Ammon's horn (tissue), 1 donor: ENCODE measurements at regions not wholly inside any gene's neighbourhood (a gene's known extent, or its start where the extent isn't known, plus 50 kb on each side); places are given as distances from the start of the nearest gene placed in this dataset.

Experiments used
- DNase-seq: peaks from one replicate; pipeline ENCODE4 v3.0.0-alpha.2; 2016; ENCODE audit warnings: low spot score

DNA sequence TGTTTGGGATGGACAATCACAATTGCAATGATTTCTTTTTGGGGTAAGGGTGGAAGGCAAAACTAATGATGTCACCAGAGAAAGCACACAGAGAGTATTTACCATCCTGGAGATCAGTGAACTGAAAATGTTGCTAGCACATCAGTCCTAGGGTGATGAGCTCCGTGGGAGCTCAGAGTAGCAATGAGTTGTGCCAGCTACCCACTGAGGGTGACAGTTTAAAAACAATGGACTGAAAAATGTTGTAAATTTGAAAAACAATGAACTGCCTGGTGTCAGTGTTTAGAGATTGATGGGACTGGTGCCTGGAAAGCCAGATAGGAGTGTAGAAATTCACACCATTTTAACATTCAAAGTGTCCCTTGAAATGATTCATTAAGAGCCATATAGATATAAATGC is 198.5 kb downstream of the ATP23 start:
- DNase-seq: no peak

DNA sequence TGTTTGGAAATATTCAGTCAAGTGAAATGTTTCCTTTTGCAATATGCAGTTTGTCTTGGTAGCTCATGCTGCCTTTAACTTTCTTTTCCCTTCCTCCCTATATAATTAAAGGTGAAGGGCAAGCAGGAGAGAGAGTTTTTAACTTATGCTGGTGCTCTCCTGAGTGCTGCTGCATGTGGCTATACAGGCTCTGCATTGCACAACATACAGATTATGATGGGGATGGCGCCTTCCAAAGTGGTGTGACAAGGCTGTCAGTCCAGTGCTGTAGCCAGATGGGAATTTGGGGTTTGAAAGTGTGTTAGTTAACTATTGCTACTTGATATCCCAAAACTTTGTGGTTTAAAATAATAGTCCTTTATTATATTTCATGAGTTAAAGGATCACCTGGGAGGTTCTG is 199.0 kb downstream of the ATP23 start:
- DNase-seq: no peak

DNA sequence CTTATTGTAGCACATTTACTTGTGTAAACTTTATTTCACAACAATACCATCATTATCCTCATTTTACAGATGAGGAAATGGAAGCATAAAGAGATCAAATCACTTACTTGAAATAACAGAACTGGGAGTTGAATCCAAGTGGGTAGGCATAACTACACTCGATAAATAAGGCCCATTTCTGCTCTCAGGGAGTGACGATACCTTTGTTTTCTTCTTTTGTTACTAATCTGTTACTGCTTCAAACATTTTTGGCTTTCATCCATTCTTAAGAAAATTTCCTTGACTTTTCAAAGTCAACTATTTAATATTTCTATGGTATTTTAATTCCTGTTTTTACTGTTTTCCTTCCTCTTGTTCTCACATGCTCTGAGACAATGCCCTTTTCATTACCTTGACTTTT is 201.6 kb downstream of the ATP23 start:
- no peak for DNase-seq

DNA sequence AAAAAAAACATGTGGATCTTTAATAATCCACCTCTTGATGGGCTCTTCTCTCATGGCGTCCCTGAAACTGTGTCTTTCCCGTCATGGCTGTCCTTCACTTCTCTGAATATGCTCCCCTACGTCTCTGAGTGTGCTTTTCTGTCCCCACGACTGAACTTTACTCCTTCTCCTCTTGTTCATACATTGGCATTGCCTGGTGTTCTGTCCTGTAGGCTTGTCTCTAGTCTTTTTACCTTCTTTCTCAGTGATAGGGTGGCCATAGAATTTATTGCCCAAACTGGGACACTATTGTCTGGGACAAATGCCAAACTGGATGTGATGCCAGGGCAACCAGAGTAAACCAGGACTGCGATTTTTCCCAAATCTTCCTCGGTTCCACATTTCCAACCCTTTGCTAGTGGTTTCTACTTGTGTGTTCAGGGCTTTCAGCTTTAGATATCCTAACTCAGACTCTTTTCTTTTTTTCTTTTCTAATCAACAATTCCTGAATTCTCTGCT is 202.2 kb downstream of the ATP23 start:
- DNase-seq: no peak

DNA sequence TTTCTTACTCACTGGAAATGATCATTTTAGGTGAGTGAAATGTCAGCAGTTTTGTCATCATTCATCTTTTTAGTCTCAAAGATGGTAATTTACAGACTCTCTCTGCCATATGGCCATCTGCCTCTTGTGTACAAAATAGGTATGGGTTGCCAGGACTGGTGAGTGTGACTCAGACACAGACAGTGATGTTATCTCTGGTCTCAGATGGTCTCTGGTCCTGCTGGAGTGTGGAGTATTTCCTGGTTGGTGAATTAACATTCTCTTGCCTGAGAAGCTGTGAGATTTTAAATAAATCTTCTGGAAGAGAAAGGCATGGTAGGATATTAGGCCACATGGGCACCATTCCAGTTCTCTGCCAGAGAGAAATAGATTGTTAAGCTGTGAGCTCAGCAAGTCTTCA is 207.0 kb downstream of the ATP23 start:
- DNase-seq: peak; percentile 62

DNA sequence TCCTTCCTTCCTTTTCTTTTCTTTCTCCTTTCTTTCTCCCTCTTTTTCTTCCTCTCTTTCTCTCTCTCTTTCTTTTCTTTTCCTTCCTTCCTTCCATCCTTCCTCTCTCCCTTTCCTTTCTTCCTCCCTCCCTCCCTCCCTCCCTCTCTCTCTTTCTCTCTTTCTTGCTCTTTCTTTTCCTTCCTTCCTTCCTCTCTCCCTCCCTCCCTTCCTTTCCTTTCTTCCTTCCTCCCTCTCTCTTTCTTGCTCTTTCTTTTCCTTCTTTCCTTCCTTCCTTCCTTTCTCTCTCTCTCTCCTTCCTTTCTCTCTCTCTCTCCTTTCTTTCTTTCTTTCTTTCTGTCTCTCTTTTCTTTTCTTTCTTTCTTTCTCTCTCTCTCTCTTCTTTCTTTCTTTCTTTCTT is 207.6 kb downstream of the ATP23 start:
- DNase-seq: no peak

DNA sequence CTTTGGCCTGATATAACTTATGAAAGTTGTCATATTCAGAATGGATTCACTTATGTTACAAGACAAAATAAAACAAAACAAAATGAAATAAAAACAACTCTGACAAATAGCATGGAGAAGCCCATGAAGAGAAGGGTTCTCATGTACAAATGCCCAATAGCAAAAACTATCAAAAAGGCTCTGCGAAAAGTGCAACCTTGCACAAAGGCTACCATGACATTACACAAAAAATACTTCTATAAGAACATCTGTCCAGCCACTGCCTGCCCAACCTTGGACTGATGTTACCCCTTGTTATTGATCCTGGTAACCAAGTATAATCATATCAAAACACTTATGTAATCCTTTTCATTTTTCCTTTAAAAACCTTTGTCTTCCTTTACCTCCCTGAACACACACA is 213.0 kb downstream of the ATP23 start:
- no peak for DNase-seq

DNA sequence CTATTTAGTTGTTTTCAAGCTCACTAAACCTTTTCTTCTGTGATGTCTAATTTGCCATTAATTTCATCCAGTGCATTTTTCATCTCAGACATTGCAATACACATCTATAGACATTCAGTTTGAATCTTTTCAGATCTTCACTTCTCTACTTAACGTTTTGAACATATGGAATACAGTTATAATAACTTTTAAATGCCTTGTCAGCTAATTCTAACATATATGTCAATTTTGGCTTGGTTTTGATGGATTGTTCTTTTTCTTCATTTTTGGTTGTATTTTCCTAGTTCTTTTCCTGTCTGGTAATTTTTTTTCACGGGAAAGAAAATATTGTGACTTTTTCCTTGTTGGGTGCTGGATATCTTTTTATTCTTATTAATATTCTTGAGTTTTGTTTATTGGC is 215.3 kb downstream of the ATP23 start:
- no peak for DNase-seq

DNA sequence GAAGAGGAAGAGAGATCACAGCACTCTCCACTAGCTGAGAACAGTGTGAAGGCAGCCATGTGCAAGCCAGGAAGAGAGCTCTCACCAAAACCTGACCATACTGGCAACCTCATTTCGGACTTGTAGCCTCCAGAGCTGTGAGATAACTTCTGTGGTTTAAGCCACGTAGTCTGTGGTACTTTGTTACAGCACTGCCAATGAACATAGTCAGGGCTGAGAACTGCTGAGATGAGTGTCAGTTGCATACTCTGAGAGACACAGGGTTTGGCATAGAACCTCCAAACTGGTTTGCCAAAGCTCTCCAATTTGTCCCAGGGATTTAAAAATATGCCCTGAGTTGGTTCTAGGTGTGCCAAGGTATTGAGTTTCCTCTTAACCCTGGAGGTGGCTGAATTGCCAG is 218.6 kb downstream of the ATP23 start:
- no peak for DNase-seq

DNA sequence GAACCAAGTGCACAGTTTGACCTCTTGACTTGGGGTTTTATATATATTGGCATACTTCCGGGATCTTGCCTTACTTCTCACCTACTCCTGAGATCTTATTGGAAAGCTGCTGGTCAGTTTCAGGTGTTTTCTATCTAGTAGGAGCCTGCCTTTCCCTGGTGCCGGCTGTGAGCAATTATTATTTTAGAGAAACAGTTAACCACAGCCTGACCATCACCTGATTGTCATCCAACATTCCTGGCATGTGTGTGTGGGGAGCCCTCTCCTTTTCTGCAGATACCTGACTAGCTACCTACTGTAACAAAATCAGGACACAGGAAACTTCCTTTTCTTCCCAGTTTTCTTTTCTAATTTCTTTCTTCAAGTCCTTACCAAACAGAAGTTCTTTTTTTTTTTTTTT is 220.4 kb downstream of the ATP23 start:
- DNase-seq: no peak

DNA sequence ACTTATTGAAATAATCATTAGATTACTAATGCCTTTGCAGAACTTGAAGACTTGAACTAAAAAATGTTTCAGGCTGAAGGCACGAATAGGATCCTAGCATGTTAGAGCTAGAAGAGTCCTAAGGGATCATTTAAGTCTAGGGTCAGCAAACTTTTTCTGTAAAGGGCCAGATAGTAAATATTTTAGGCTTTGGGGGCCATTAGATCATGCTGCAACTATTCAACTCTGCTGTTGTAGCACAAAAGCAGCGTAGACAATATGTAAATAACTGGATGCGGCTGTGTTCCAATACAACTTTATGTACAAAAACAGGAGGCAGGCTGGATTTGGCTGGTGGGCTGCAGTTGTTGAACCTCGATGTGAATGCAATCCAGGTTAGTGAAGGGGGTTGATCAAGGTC is 221.7 kb downstream of the ATP23 start:
- no peak for DNase-seq

DNA sequence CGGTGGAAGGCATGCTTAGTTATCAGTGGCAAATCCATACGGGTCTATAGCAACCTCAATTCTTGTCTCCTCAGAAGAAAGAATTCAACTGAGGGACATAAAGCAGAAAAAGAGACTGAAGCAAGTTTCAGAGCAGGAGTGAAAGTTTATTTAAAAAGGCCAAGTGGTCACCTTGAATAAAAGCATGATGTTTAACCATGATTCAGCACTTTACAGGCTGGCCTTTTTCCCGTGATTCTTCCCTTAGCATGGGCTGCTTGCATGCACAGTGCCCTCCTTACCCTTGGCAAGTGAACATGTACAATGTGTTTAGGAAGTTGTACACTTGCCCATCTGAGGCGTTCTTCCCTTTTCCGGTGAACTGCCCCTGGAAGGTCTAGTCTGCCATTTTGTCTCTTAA is 225.3 kb downstream of the ATP23 start:
- DNase-seq: no peak

DNA sequence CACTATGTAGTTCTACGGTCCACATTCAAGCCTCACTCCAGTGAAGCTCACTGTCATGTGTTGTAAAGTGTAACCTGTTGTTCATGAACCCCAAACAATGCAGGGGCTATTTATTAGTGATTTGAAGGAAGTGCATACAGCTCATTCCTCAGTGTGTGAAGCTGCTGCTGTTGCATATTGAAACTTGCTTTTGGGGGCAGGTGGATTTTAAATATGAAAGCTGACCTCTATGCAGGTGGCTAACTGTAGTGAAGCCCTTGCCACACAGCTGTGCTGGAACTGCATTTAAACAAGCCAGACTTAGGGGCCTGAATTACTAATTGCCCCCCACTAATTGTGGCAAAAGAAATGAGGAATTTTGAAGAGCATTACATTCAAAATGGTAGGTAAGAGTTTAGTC is 226.3 kb downstream of the ATP23 start:
- DNase-seq: no peak

DNA sequence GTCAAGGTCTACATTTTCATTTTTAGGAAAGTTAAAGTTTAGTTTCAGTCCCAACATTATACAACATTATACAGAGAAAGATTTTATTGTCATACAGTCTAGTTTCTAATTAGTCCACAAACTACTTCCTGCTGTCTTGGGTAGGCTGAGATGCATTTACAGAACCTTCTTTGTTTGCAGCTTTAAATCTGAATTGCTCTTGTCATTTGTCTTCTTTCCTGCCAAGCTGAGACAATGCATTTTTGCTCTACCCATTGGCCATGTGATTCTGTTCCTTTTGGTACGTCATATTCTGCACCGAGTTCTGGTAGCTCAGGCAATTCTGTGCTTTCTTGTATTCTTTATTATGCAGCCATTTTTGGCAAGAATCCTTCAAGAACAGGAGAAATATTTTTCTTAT is 228.5 kb downstream of the ATP23 start:
- peak; percentile 57 for DNase-seq

DNA sequence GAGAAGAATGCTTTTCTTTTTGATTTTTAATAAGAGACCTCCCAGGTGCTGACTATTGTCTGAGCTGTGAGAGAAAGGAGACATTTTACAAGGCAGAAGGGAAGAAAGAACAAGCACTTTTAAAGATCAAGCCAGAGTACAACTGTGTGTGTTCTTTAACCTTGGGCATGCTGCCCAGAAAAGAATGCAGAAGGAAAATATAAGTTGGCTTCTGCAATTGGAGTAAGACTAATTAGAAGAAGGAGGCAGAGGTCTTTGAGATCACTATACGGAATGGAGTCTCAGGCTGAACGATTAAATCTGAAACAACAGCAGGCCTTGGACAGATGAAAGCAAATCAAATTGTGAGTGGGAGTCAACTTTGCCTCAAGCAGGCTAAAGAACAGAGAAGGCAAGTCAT is 230.5 kb downstream of the ATP23 start:
- DNase-seq: no peak

DNA sequence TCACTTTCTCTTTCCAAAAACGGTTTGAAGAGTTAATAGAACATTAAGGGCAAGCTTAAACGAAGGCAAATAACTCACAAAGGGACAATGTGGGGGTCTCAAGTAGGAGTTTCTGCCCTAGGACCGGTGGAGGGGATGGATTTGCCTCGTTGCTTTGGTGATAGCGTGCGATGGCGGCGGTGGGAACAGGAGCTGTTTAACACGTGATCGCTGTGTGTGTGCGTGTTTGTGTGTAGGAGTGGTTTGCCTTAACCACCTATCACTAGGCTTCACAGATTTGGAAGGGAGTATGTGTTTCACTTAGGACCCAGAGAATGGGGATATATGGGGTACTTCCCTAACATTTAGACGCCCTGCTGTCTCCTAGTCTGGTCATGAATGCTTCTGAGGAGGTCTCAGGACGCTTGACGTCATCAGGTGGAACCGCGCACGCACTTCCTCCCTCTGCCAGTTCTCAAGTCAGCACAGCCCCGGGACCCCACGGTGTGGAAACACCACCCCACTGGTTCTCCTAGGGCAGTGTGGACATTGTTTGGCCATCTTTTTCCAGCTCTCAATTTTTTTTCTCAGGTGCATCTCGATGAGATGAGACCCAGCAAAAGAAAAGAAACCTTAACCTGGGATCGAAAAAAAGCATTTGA is 231.2 kb downstream of the ATP23 start:
- DNase-seq: no peak

DNA sequence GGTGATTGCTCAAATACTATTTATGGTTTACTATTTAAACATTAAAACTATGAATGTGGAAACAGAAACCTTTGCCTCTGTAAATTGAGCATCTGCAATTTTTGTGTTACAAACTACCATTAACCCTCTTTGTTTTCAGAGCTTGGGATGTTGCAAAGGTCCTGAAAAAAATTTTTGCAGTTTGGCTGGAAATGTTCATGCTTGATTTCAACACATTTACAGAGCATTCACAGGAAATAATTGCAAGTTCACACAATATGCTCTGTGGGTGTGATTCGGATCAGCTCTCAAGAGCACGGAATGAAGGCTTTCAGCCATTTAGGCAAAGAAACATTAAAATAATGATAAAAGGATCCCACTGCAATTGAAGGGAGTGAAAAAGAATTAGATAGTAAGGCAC is 232.9 kb downstream of the ATP23 start:
- peak; percentile 54 for DNase-seq

DNA sequence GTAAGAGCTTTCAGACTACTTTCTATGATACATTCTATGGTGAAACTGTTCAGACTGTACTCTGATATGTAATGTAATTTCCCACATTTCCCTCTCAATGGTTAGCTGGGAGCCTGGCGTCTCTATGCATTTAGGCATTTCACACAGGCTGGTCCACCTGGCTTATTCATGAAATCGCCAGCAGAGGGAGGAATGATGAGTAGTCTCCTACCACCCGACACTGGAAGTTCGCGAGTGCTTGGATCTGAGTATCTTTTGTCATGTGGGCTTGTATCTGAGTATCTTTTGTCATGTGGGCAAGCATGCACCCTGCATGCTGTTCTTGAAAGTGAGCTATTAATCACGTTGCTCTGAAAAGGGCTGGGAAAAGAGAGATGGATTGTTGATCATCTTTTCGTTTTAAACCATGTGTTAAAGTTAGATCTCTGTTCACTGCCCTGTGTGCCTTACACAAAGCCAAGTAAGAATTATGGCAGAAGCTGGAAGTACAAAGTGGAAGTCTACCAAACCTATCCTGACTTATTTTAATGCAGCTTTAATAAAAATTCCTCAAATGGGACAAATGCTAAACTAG is 235.0 kb downstream of the ATP23 start:
- DNase-seq: no peak

DNA sequence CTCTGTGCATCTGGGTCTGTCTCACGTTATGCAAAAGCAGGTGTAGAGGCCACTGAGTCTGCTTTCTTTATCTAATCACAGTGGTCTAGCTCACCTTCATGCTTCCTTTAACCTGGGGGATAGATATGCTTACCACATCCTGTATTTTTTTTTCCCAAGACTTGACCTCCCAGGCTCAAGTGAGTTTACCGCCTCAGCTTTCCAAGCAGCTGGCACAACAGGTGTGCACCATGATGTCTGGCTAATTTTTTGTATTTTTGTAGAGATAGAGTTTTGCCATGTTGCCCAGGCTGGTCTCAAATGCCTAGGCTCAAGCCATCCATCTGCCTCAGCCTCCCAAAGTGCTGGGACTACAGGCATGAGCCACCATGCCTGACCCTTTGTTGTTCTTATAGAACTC is 236.0 kb downstream of the ATP23 start:
- no peak for DNase-seq

DNA sequence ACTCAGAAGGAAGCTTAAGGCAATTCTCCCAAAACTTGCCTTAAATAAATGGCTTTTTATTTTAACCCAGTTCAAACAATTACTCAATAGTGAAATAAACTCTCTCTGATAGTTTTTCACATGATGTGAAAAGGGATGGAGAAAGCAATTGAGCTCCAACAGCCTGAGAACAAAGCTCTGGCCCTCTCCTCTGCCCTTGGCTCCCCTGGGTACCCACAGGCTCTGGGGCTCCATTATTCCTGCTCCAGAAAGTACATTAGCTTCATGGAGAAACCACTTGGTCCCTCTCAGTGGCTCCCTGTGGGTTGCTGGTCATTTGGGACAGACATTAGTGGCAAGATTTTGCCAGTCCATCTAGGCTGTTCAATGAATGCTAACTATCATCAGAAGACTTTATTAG is 242.8 kb downstream of the ATP23 start:
- DNase-seq: no peak

DNA sequence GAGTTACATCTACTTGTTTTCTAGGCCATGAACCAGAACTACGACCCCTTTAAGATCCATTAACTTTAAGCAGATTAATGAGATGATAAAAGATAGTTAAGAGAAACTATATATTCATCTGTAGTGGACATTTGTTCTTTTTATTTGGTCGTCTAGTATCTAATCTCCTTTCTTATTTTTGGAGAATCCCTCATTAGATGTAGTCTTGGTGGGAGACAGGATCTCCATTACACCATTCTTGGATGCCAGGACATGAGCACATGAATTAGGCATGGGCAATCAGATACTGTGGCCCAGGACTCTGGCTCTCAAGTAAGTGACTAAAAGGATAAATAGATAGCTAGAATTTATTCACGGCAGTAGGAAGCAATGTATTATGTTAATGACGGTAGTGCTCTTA is 245.0 kb downstream of the ATP23 start:
- no peak for DNase-seq

DNA sequence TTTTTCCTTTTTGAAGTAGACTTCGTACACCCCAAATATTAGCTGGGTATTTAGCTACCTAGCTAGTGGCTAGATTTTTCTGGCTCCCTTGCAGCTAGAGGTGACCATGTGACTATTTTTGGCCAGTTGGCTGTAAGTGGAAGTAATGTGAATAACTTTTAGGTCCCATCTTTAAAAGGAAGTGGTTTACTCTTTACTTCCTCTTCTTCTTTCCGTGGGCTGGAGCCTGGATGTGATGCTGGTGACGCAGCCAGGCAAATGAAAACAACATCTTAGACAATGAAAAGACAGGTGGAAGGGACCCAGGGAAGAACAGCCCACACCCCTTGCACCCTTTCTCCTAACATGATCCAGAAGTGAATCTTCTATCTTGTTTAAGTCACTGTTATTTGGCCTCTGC is 245.5 kb downstream of the ATP23 start:
- no peak for DNase-seq

DNA sequence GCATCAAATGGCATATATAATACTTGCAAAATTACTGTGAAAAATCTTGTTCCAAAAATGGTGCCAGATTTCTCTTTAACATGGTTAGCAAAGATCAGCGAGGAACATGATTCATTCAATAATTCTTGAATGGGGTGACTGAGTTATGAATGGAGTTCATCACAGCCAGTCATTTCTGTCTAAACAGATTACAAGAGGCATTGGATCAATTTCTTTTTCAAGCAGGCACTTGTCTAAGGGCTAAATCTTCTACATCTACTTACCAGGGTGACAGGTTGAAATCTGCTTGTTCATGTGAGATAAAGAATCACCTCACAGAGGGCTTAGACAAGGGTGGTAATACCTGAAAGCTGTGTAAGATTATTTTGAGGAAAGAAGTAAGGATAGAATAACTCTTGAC is 247.7 kb downstream of the ATP23 start:
- DNase-seq: no peak

DNA sequence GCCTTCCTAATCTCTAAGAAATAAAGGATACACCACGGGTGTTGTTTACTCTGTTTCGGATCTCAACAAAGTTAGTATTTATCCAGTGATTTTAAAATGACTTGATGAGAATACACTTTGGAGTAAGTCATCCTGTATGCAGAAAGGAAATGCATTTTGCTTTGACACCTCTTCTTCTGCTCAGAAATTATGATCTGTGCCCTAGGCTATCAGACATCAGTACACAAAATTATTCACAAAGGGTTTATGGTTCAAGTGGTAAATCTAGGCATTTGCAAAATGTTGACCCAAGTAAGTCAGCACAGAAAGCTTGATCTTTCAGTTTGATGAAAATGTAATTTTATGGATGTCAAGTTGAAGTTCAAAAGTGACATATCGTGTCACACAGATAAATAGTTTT is 248.5 kb downstream of the ATP23 start:
- no peak for DNase-seq
